GM12891 (cell line): ENCODE measurements at regions not wholly inside any gene's neighbourhood (a gene's known extent, or its start where the extent isn't known, plus 50 kb on each side); places are given as distances from the start of the nearest gene placed in this dataset.

Source experiments
- DNase-seq: peaks from one replicate; pipeline ENCODE4 v3.0.0; 2011; ENCODE audit warnings: low spot score; ENCODE audit not compliant: insufficient read length
- FAIRE-seq: peaks from 2 replicates; lab custom pipeline; 2011; peaks lifted over from hg19 to GRCh38; lab: Jason Lieb, UNC
- PAX5 ChIP-seq: IDR thresholded peaks from 2 replicates; pipeline ENCODE4 v1.6.1; 2011; ENCODE audit warnings: low read length, moderate library complexity, mild to moderate bottlenecking; ENCODE audit not compliant: insufficient read depth, severe bottlenecking
- POLR2A ChIP-seq: IDR thresholded peaks from 2 replicates; pipeline ENCODE4 v1.6.1; 2011; ENCODE audit warnings: low read depth, low read length, control low read depth
- POLR2AphosphoS5 ChIP-seq: IDR thresholded peaks from 2 replicates; pipeline ENCODE4 v1.6.1; 2011; ENCODE audit warnings: low read depth, low read length, control low read depth
- POU2F2 ChIP-seq: IDR thresholded peaks from 2 replicates; pipeline ENCODE4 v1.6.1; 2011; ENCODE audit warnings: low read depth, mild to moderate bottlenecking, control low read depth, low read length, moderate library complexity
- SPI1 ChIP-seq: IDR thresholded peaks from 2 replicates; pipeline ENCODE4 v1.6.1; 2011; ENCODE audit warnings: low read depth, low read length, control low read depth
- TAF1 ChIP-seq: IDR thresholded peaks from 2 replicates; pipeline ENCODE4 v1.6.1; 2011; ENCODE audit warnings: low read depth, low read length, control low read depth

GRCh38 chr4:133969202-133969848, 232.3 kb downstream of the PABPC4L start:
- DNase-seq (no peak), FAIRE-seq (no peak)
- no peak for TF ChIP-seq TAF1
- TF ChIP-seq POLR2A = no peak
- no peak for TF ChIP-seq POU2F2
- TF ChIP-seq PAX5 = no peak
- TF ChIP-seq POLR2AphosphoS5 = no peak

GRCh38 chr4:133968174-133968573, 233.4 kb downstream of the PABPC4L start:
- FAIRE-seq = no peak
- TF ChIP-seq PAX5 (no peak), TAF1 (no peak), SPI1 (no peak), POLR2A (no peak), POU2F2 (no peak), POLR2AphosphoS5 (no peak)
- no peak for DNase-seq

DNA sequence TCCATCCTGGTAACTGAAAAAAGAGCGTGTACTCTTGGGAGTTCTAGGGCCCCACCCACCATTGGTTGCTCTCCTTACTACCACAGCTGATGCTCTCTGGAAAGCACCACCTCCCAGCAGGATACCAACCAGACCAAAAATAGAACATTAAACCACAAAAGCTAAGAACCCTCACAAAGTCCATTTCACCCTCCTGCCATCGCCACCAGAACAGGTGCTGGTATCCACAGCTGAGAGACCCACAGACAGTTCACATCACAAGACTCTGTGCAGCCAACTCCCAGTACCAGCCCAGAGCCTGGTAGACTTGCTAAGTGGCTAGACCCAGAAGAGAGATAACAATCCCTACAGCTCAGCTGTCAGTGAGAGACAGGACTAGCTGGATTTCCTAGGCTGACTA, 240.6 kb downstream of the PABPC4L start:
- FAIRE-seq (no peak), DNase-seq (no peak)
- no peak for TF ChIP-seq POLR2AphosphoS5
- no peak for TF ChIP-seq POU2F2
- TF ChIP-seq SPI1 = no peak
- TF ChIP-seq POLR2A = no peak
- TF ChIP-seq PAX5 = no peak
- TF ChIP-seq TAF1 = no peak

DNA sequence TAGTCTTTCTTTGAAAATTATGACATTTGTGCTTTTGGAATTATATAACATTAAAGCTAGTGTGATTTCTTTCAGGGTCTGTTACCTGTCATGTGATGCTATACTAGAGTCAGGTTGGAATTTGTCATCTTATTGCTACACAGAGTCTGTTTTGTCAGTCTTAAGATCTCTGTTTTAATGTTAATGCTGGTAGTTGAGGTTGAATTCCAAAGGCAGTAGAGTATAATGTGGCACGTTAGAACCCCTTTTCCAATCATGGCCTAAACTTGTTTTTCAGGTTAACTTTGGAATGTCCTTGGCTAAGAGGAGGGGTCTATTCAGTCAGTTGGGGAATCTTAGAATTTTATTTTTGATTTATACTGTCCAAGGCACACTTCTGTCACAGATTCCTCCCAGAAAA, 258.5 kb downstream of the PABPC4L start:
- no peak for DNase-seq
- no peak for TF ChIP-seq POU2F2
- TF ChIP-seq PAX5 = no peak
- no peak for TF ChIP-seq TAF1
- TF ChIP-seq POLR2AphosphoS5 = no peak
- TF ChIP-seq SPI1 = no peak
- TF ChIP-seq POLR2A = no peak
- no peak for FAIRE-seq

- TF ChIP-seq POLR2A (no peak), SPI1 (no peak), PAX5 (no peak), POLR2AphosphoS5 (no peak), POU2F2 (no peak), TAF1 (no peak)
- no peak for DNase-seq
- no peak for FAIRE-seq
Observed at GRCh38 chr4:133938061-133938460, 263.5 kb downstream of the PABPC4L start.

- DNase-seq (no peak), FAIRE-seq (no peak)
- TF ChIP-seq POLR2A (no peak), POLR2AphosphoS5 (no peak), PAX5 (no peak), SPI1 (no peak), TAF1 (no peak), POU2F2 (no peak)
Observed at GRCh38 chr4:133929531-133930239, 271.9 kb downstream of the PABPC4L start.

DNA sequence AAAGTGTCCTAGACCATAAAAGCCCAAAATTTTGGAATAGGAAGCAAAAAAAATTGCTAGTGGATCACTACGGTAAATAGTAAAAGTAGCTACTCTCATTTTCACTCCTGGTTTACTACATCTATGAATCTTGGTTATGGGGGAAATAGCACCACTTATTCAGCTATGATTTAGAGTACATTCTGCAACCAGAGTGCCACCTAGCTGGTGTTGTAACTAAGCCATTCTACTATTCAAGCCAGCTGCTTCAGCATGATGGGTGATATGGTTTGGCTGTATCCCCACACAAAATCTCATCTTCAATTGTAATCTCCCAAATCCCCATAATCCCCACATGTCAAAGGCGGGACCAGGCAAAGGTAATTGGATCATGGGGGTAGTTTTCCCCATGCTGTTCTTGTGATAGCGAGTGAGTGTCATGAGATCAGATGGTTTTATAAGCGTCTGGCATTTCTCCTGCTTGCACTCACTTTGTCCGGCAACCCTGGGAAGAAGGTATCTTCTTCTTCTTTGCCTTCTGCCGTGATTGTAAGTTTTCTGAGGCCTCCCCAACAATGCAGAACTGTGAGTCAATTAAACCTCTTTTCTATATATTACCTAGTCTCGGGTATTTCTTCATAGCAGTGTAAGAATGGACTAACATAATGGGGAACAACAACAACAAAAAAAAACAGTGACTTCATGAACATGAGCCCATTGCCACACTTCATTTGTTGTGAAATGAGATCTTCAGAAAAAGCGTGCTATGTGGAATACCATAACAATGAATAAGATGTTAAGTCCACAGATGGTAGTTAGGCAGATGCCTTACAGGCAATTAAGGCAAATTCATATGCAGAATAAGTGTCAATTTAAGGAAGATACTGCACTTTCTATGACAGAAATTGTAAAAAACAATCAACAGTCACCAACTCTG, 280.1 kb downstream of the PABPC4L start:
- FAIRE-seq = no peak
- no peak for TF ChIP-seq POLR2A
- TF ChIP-seq SPI1 = no peak
- no peak for TF ChIP-seq TAF1
- TF ChIP-seq POU2F2 = no peak
- TF ChIP-seq POLR2AphosphoS5 = no peak
- TF ChIP-seq PAX5 = no peak
- no peak for DNase-seq

DNA sequence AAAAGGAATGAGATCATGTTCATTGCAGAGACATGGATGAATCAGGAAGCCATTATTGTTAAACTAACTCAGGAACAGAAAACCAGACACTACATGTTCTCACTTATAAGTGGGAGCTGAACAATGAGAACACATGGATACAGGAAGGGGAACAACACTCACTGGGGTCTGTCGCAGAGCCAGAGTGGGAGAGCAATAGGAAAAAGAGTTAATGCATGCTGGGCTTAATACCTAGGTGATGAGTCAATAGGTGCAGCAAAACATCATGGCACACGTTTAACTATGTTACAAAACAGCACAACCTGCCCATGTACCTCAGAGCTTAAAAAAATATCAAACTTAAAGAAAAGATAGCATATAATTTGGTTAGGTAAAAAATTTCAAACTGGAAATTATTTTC, 281.4 kb downstream of the PABPC4L start:
- TF ChIP-seq TAF1 (no peak), POU2F2 (no peak), POLR2A (no peak), POLR2AphosphoS5 (no peak), SPI1 (no peak), PAX5 (no peak)
- DNase-seq (no peak), FAIRE-seq (no peak)

DNA sequence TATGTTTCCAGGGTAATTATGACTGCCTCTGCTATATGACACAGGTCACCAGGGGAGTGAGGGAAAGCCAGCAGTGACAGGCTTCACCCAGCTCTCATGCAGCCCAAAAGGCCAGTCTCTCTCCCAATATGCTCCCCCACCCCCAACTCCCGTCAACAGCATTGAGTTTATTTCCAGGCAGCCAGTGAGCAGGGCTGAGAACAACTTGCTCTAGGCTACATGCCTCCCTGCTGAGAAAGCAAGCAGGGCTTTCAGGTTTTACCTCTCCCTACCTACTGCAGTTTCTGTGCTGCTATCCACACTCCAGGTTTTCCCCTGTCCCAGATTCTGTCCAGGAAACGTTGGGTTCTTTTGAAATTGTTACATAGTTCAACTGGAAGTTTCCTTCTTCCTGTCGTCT, 291.4 kb downstream of the PABPC4L start:
- FAIRE-seq (no peak), DNase-seq (no peak)
- no peak for TF ChIP-seq POU2F2
- no peak for TF ChIP-seq POLR2AphosphoS5
- TF ChIP-seq SPI1 = no peak
- TF ChIP-seq TAF1 = no peak
- TF ChIP-seq PAX5 = no peak
- no peak for TF ChIP-seq POLR2A
